ENCODE measurements at regions not wholly inside any gene's neighbourhood (a gene's known extent, or its start where the extent isn't known, plus 50 kb on each side); places are given as distances from the start of the nearest gene placed in this dataset.

GRCh38 chr10:21260066-21260465 lies 265.4 kb downstream of the SKIDA1 start:
- TF ChIP-seq CTCF (IDR thresholded peaks at IDR 0.05 in 2 of 3, conservative IDR thresholded peaks at IDR 0.05 in 1 of 3; ENCODE audit: control insufficient read depth in 2 of 3, extremely low read depth in 1 of 3, insufficient read depth in 1 of 3, low read depth in 3 of 3, low read length in 3 of 3) (no peak), CREB1 (IDR thresholded peaks at IDR 0.05; ENCODE audit: low read depth) (no peak), TAF1 (IDR thresholded peaks at IDR 0.05; ENCODE audit: borderline replicate concordance, low read depth, low read length) (no peak), RELA (IDR thresholded peaks at IDR 0.05; ENCODE audit: borderline replicate concordance, partially characterized antibody) (no peak)
- TF ChIP-seq, protein P1, sequence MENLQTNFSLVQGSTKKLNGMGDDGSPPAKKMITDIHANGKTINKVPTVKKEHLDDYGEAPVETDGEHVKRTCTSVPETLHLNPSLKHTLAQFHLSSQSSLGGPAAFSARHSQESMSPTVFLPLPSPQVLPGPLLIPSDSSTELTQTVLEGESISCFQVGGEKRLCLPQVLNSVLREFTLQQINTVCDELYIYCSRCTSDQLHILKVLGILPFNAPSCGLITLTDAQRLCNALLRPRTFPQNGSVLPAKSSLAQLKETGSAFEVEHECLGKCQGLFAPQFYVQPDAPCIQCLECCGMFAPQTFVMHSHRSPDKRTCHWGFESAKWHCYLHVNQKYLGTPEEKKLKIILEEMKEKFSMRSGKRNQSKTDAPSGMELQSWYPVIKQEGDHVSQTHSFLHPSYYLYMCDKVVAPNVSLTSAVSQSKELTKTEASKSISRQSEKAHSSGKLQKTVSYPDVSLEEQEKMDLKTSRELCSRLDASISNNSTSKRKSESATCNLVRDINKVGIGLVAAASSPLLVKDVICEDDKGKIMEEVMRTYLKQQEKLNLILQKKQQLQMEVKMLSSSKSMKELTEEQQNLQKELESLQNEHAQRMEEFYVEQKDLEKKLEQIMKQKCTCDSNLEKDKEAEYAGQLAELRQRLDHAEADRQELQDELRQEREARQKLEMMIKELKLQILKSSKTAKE (IDR thresholded peaks at IDR 0.05; ENCODE audit: low read depth, poor library complexity, severe bottlenecking), result no peak
